ENCODE measurements at regions not wholly inside any gene's neighbourhood (a gene's known extent, or its start where the extent isn't known, plus 50 kb on each side); places are given as distances from the start of the nearest gene placed in this dataset.
"Not testable (repeated sequence)": the region's sequence is repeated elsewhere in the genome, so short reads cannot be mapped to it uniquely, and the experiment has no call there.

- Histone ChIP-seq H3K27ac (no peak overlapping the region), H3K9ac (no peak overlapping the region), H2AFZ (ENCODE audit: low read depth) (no peak overlapping the region), H3K36me3 (ENCODE audit: insufficient read depth) (no peaks in the 10 kb centered on the region), H3K4me2 (no peak overlapping the region), H3K79me2 (ENCODE audit: insufficient read depth, low read depth) (no peaks in the 10 kb centered on the region), H3K4me3 (IDR thresholded peaks at IDR 0.05; ENCODE audit: insufficient read depth, low read depth, low read length) (no peak overlapping the region), H3K4me1 (ENCODE audit: low read depth, poor library complexity, severe bottlenecking) (peaks cover 17% of the 10 kb centered on the region), H3K27me3 (ENCODE audit: insufficient read depth, low read depth) (no peaks in the 10 kb centered on the region), H4K20me1 (ENCODE audit: insufficient read depth) (no peaks in the 10 kb centered on the region)
- TF ChIP-seq CTCF (conservative IDR thresholded peaks at IDR 0.05; ENCODE audit: low read depth, low read length), result no peak
Measured at GRCh38 chr4:117907646-117908045, 126.6 kb upstream of the NDST3 start.

- Histone ChIP-seq H3K36me3 (ENCODE audit: insufficient read depth) (no peaks in the 10 kb centered on the region), H3K27ac (no peak overlapping the region), H3K27me3 (ENCODE audit: insufficient read depth, low read depth) (no peaks in the 10 kb centered on the region), H3K9ac (no peak overlapping the region), H3K4me1 (ENCODE audit: low read depth, poor library complexity, severe bottlenecking) (peaks cover 17% of the 10 kb centered on the region), H3K79me2 (ENCODE audit: insufficient read depth, low read depth) (no peaks in the 10 kb centered on the region), H4K20me1 (ENCODE audit: insufficient read depth) (no peaks in the 10 kb centered on the region), H3K4me2 (peak overlapping the region; percentile 33), H2AFZ (ENCODE audit: low read depth) (peak overlapping the region; percentile 11; the same call in 1 of the 2 replicates), H3K4me3 (IDR thresholded peaks at IDR 0.05; ENCODE audit: insufficient read depth, low read depth, low read length) (no peak overlapping the region)
- no peak for TF ChIP-seq CTCF (conservative IDR thresholded peaks at IDR 0.05; ENCODE audit: low read depth, low read length)
Measured at GRCh38 chr4:117908306-117909207, 125.7 kb upstream of the NDST3 start.

GRCh38 chr4:117916728-117917127 lies 117.6 kb upstream of the NDST3 start:
- Histone ChIP-seq H3K27me3 (ENCODE audit: insufficient read depth, low read depth) (no peaks in the 10 kb centered on the region), H3K27ac (no peak overlapping the region), H3K4me1 (ENCODE audit: low read depth, poor library complexity, severe bottlenecking) (no peaks in the 10 kb centered on the region), H4K20me1 (ENCODE audit: insufficient read depth) (no peaks in the 10 kb centered on the region), H3K4me3 (IDR thresholded peaks at IDR 0.05; ENCODE audit: insufficient read depth, low read depth, low read length) (no peak overlapping the region), H3K9ac (no peak overlapping the region), H3K36me3 (ENCODE audit: insufficient read depth) (no peaks in the 10 kb centered on the region), H3K4me2 (no peak overlapping the region), H3K79me2 (ENCODE audit: insufficient read depth, low read depth) (no peaks in the 10 kb centered on the region), H2AFZ (ENCODE audit: low read depth) (no peak overlapping the region)
- no peak for TF ChIP-seq CTCF (conservative IDR thresholded peaks at IDR 0.05; ENCODE audit: low read depth, low read length)

- H4K20me1 ChIP-seq (ENCODE audit: insufficient read depth); H3K27ac ChIP-seq; H3K36me3 ChIP-seq (ENCODE audit: insufficient read depth); H3K4me1 ChIP-seq (ENCODE audit: low read depth, poor library complexity, severe bottlenecking); H2AFZ ChIP-seq (ENCODE audit: low read depth); H3K79me2 ChIP-seq (ENCODE audit: insufficient read depth, low read depth); H3K9ac ChIP-seq; H3K4me2 ChIP-seq; H3K4me3 ChIP-seq (IDR thresholded peaks at IDR 0.05; ENCODE audit: insufficient read depth, low read depth, low read length); H3K27me3 ChIP-seq (ENCODE audit: insufficient read depth, low read depth): not testable (repeated sequence)
Measured at GRCh38 chr4:117922311-117922710, 112.0 kb upstream of the NDST3 start.

GRCh38 chr4:117927823-117928222 lies 106.5 kb upstream of the NDST3 start:
- H3K27ac ChIP-seq; H2AFZ ChIP-seq (ENCODE audit: low read depth); H3K9ac ChIP-seq; H3K27me3 ChIP-seq (ENCODE audit: insufficient read depth, low read depth); H3K4me1 ChIP-seq (ENCODE audit: low read depth, poor library complexity, severe bottlenecking); H3K4me3 ChIP-seq (IDR thresholded peaks at IDR 0.05; ENCODE audit: insufficient read depth, low read depth, low read length); H3K4me2 ChIP-seq; H3K36me3 ChIP-seq (ENCODE audit: insufficient read depth); H3K79me2 ChIP-seq (ENCODE audit: insufficient read depth, low read depth); H4K20me1 ChIP-seq (ENCODE audit: insufficient read depth): not testable (repeated sequence)

Data from KMS-11 (cell line).